K562 (cell line): ENCODE measurements at regions not wholly inside any gene's neighbourhood (a gene's known extent, or its start where the extent isn't known, plus 50 kb on each side); places are given as distances from the start of the nearest gene placed in this dataset.

Experiments used
- ATAC-seq: fragments of 200-7000 bp; cut with Tn5 transposase; 3 replicates; pipeline ENCODE4 v1.9.1; 2020; ENCODE audit warnings: moderate library complexity
- BruUV-seq: library from RNA; stranded (reverse); fragments of 400-500 nt; replicated peaks from 2 replicates; lab custom pipeline; 2021; lab: Mats Ljungman, UMichigan
- CTCF ChIA-PET: fragments of 300-600 bp; formaldehyde crosslinking; extraction: SDS; loops from one replicate; lab custom pipeline; 2021; ENCODE audit warnings: low intra/inter-chr PET ratio; lab: Yijun Ruan, JAX
- POLR2A ChIA-PET: fragments of 300-600, 350-650 bp; sonication (Branson Sonifier 250); formaldehyde crosslinking; extraction: SDS; loops from one replicate; lab custom pipeline; 2021; ENCODE audit warnings: antibody characterized with exemption, inconsistent platforms; lab: Yijun Ruan, JAX
- DNase-seq, 4 experiments: peaks; one replicate each; pipeline versions ENCODE4 v3.0.0 to v3.0.0-alpha.2; 2011 to 2018; ENCODE audit warnings: low spot score in 3 of 4, mixed read lengths in 3 of 4; ENCODE audit errors: extremely low read depth in 1 of 4
- FAIRE-seq: peaks from 2 replicates; lab custom pipeline; 2011; peaks lifted over from hg19 to GRCh38; lab: Jason Lieb, UNC
- H2AFZ ChIP-seq: 2 replicates; pipeline ENCODE4 v1.6.0; 2011; ENCODE audit warnings: low read depth, low read length, control low read depth, inconsistent platforms
- H3K27ac ChIP-seq: fragments of 200-600 bp; 3 replicates; pipeline ENCODE4 v1.8.0; 2011; ENCODE audit warnings: low read depth, mild to moderate bottlenecking, control low read depth, inconsistent platforms, low read length, moderate library complexity, mixed read lengths; ENCODE audit errors: extremely low read depth
- H3K27me3 ChIP-seq, 2 experiments: fragments of 300-600 bp in 1 of 2; 2 replicates in 1 of 2; 3 replicates in 1 of 2; pipeline versions ENCODE4 v1.6.0 to v1.8.0; 2011; ENCODE audit warnings: inconsistent platforms in 2 of 2, low read length in 2 of 2, mild to moderate bottlenecking in 1 of 2, mixed read lengths in 1 of 2, moderate library complexity in 1 of 2; ENCODE audit not compliant: control insufficient read depth in 2 of 2, insufficient read depth in 2 of 2
- H3K36me3 ChIP-seq: fragments of 300-600 bp; 3 replicates; pipeline ENCODE4 v1.8.0; 2011; ENCODE audit warnings: mild to moderate bottlenecking, low read length, inconsistent platforms; ENCODE audit not compliant: control insufficient read depth, insufficient read depth
- H3K4me1 ChIP-seq, 2 experiments: fragments of 200-600 bp in 1 of 2; replicated peaks in 1 of 2; 2 replicates in 1 of 2; 3 replicates in 1 of 2; pipeline versions ENCODE4 v1.5.1 to v1.8.0; 2011; ENCODE audit warnings: inconsistent platforms in 2 of 2, low read length in 2 of 2, mild to moderate bottlenecking in 1 of 2, mixed read lengths in 1 of 2, moderate library complexity in 1 of 2; ENCODE audit not compliant: control insufficient read depth in 2 of 2, insufficient read depth in 2 of 2
- H3K4me2 ChIP-seq: 2 replicates; pipeline ENCODE4 v1.6.1; 2011; ENCODE audit warnings: low read length, control low read depth, inconsistent platforms, mixed read lengths; ENCODE audit not compliant: insufficient read depth
- H3K4me3 ChIP-seq: fragments of 200-600 bp; sonication (generic), shearing (Covaris generic); 2 replicates; pipeline ENCODE4 v1.5.1; 2016; ENCODE audit warnings: control low read depth, inconsistent platforms
- H3K79me2 ChIP-seq: fragments of 200-600 bp; 3 replicates; pipeline ENCODE4 v1.8.0; 2011; ENCODE audit warnings: low read length, inconsistent platforms; ENCODE audit not compliant: control insufficient read depth, insufficient read depth
- H3K9ac ChIP-seq, 2 experiments: 2 replicates each; pipeline versions ENCODE4 v1.6.0 to v1.6.1; 2011; ENCODE audit warnings: low read depth in 2 of 2, low read length in 2 of 2, control low read depth in 1 of 2, inconsistent platforms in 1 of 2, mild to moderate bottlenecking in 1 of 2, mixed read lengths in 1 of 2; ENCODE audit not compliant: insufficient read depth in 1 of 2
- H3K9me1 ChIP-seq: one replicate; pipeline ENCODE4 v1.6.0; 2011; ENCODE audit warnings: inconsistent platforms, mild to moderate bottlenecking, low read length, moderate library complexity; ENCODE audit not compliant: control insufficient read depth, insufficient read depth
- H3K9me3 ChIP-seq: replicated peaks from 2 replicates; pipeline ENCODE4 v1.5.1; 2011; ENCODE audit warnings: low read depth, low read length, inconsistent platforms; ENCODE audit not compliant: control insufficient read depth, insufficient read depth
- H4K20me1 ChIP-seq: replicated peaks from 2 replicates; pipeline ENCODE4 v1.6.1; 2011; ENCODE audit warnings: low read length, inconsistent platforms, mixed read lengths; ENCODE audit not compliant: control insufficient read depth, insufficient read depth
- BDP1 ChIP-seq: IDR thresholded peaks from 3 replicates; pipeline ENCODE4 v1.6.1; 2011; ENCODE audit not compliant: insufficient read length, insufficient read depth
- DACH1 ChIP-seq: fragments of 450-650 bp; IDR thresholded peaks from 2 replicates; pipeline ENCODE4 v1.6.1; 2018; ENCODE audit not compliant: partially characterized antibody
- ERF ChIP-seq: fragments of 450-650 bp; formaldehyde crosslinking; IDR thresholded peaks from 2 replicates; pipeline ENCODE4 v1.4.0; 2020; ENCODE audit warnings: mild to moderate bottlenecking, mixed read lengths
- EWSR1 ChIP-seq: fragments of 450-650 bp; IDR thresholded peaks from 2 replicates; pipeline ENCODE4 v1.6.1; 2018; ENCODE audit warnings: borderline replicate concordance, mild to moderate bottlenecking, low read depth, moderate library complexity; ENCODE audit not compliant: partially characterized antibody
- HDAC8 ChIP-seq: fragments of 450-650 bp; IDR thresholded peaks from 2 replicates; pipeline ENCODE4 v1.6.1; 2016; ENCODE audit warnings: mild to moderate bottlenecking, missing genetic modification characterization, moderate library complexity, missing compliant biosample characterization
- NFATC3 ChIP-seq: fragments of 450-650 bp; IDR thresholded peaks from 2 replicates; pipeline ENCODE4 v1.6.1; 2017; ENCODE audit warnings: mild to moderate bottlenecking
- NFYB ChIP-seq: IDR thresholded peaks from 2 replicates; pipeline ENCODE4 v1.6.1; 2011; ENCODE audit warnings: mild to moderate bottlenecking, moderate library complexity; ENCODE audit not compliant: insufficient read length; ENCODE audit errors: extremely low read depth
- SUPT5H ChIP-seq: fragments of 450-650 bp; IDR thresholded peaks from 2 replicates; pipeline ENCODE4 v1.6.1; 2016
- ZBTB1 ChIP-seq: sonication (generic); formaldehyde crosslinking; IDR thresholded peaks from 2 replicates; pipeline ENCODE4 v1.8.1; 2023; ENCODE audit warnings: missing genetic modification reagents, low read depth, mild to moderate bottlenecking, borderline replicate concordance
- ZBTB11 ChIP-seq, 3 experiments: fragments of 200-800 bp in 1 of 3; fragments of 250-450 bp in 1 of 3; fragments of 450-650 bp in 1 of 3; sonication (Bioruptor Pico) in 1 of 3; sonication (Bioruptor generic) in 1 of 3; formaldehyde crosslinking in 1 of 3; IDR thresholded peaks; 2 replicates each; pipeline versions ENCODE4 v1.6.1 to v1.8.0; 2016 to 2022; ENCODE audit warnings: mild to moderate bottlenecking in 2 of 3, missing genetic modification characterization in 2 of 3, missing compliant biosample characterization in 1 of 3, moderate library complexity in 1 of 3
- ZC3H8 ChIP-seq: fragments of 450-650 bp; IDR thresholded peaks from 2 replicates; pipeline ENCODE4 v1.6.1; 2017
- ZNF707 ChIP-seq: fragments of 250-450 bp; sonication (Bioruptor Pico); conservative IDR thresholded peaks from 2 replicates; pipeline ENCODE4 v1.8.0; 2022; ENCODE audit warnings: inconsistent platforms, mild to moderate bottlenecking, moderate library complexity
- ZNF780A ChIP-seq: fragments of 250-450 bp; sonication (Bioruptor Pico); IDR thresholded peaks from 2 replicates; pipeline ENCODE4 v1.5.0; 2021; ENCODE audit warnings: mild to moderate bottlenecking
- in situ Hi-C: fragments of 300-500 bp; cut with MboI; formaldehyde crosslinking; loops from 4 replicates; pipeline ENCODE4 v1.15.0; 2018; ENCODE audit warnings: inconsistent platforms, mixed read lengths
- intact Hi-C: fragments of 100-400 bp; cut with micrococcal nuclease; formaldehyde crosslinking; loops from 2 replicates; pipeline ENCODE4 v1.14.2; 2022
- TF ChIP-seq, protein P1 (sequence below): sonication (generic); formaldehyde crosslinking; IDR thresholded peaks from 2 replicates; pipeline ENCODE4 v1.8.0; 2022; ENCODE audit warnings: mild to moderate bottlenecking, missing genetic modification reagents
- TF ChIP-seq, protein P2 (sequence below): sonication (generic); formaldehyde crosslinking; IDR thresholded peaks from 2 replicates; pipeline ENCODE4 v1.8.0; 2022; ENCODE audit warnings: missing genetic modification reagents, mild to moderate bottlenecking, moderate library complexity, borderline replicate concordance

DNA sequence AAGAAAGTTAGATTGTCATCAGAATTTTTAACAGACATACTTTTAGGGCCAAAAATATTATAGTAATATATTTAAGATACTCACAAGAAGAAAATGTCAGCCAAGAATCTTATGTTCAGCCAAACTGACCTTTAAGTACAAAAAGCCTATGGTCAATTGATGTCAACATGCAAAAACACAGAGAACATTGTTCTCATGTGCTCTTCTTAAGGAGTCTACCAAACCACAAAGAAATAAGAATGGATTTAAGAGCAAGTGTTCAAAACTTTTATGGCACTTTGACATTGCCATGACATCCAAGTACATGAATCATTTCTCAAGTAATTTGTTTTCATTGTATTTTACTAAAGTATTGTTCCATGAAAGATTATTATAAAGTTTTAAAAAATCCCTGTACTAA, 180.4 kb downstream of the TMEM26 start:
- Histone ChIP-seq H2AFZ (no peak overlapping the region), H3K36me3 (no peaks in the 10 kb centered on the region), H3K4me2 (no peak overlapping the region), H3K9me1 (no peaks in the 10 kb centered on the region), H3K4me3 (no peak overlapping the region), H3K79me2 (no peaks in the 10 kb centered on the region), H3K27ac (no peak overlapping the region), H4K20me1 (no peaks in the 10 kb centered on the region), H3K9ac (no peak overlapping the region), H3K9me3 (no peaks in the 10 kb centered on the region), H3K27me3 (no peaks in the 10 kb centered on the region; a peak in 1 of 5 replicates), H3K4me1 (no peaks in the 10 kb centered on the region)
- ChIA-PET CTCF (no interaction called here), POLR2A (no interaction called here)
- FAIRE-seq (no peak), ATAC-seq (no peak), DNase-seq (no peak)
- in situ Hi-C loops (no loop called here), intact Hi-C loops (no loop called here)
- no TSS peak for BruUV-seq
- TF ChIP-seq DACH1 (no peak), ZNF780A (CRISPR knock-in tag) (no peak), EWSR1 (no peak), ERF (CRISPR knock-in tag) (no peak), ZNF707 (CRISPR knock-in tag) (no peak), BDP1 (no peak), SUPT5H (no peak), ZBTB11 (CRISPR knock-in tag; IDR thresholded peaks at IDR 0.05) (no peak), ZC3H8 (no peak), ZBTB1 (CRISPR knock-in tag) (no peak), NFATC3 (no peak), HDAC8 (tag) (no peak), NFYB (no peak)
- TF ChIP-seq, protein P1, sequence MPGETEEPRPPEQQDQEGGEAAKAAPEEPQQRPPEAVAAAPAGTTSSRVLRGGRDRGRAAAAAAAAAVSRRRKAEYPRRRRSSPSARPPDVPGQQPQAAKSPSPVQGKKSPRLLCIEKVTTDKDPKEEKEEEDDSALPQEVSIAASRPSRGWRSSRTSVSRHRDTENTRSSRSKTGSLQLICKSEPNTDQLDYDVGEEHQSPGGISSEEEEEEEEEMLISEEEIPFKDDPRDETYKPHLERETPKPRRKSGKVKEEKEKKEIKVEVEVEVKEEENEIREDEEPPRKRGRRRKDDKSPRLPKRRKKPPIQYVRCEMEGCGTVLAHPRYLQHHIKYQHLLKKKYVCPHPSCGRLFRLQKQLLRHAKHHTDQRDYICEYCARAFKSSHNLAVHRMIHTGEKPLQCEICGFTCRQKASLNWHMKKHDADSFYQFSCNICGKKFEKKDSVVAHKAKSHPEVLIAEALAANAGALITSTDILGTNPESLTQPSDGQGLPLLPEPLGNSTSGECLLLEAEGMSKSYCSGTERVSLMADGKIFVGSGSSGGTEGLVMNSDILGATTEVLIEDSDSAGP (CRISPR knock-in tag): no peak
- TF ChIP-seq, protein P2, sequence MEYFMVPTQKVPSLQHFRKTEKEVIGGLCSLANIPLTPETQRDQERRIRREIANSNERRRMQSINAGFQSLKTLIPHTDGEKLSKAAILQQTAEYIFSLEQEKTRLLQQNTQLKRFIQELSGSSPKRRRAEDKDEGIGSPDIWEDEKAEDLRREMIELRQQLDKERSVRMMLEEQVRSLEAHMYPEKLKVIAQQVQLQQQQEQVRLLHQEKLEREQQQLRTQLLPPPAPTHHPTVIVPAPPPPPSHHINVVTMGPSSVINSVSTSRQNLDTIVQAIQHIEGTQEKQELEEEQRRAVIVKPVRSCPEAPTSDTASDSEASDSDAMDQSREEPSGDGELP: no peak
